GM21576 (cell line): ENCODE measurements at regions not wholly inside any gene's neighbourhood (a gene's known extent, or its start where the extent isn't known, plus 50 kb on each side); places are given as distances from the start of the nearest gene placed in this dataset.

ENCODE experiments used
- ATAC-seq: cut with Tn5 transposase; IDR thresholded peaks from one replicate; pipeline ENCODE4 v1.9.1; 2021; ENCODE audit warnings: mild to moderate bottlenecking, moderate library complexity; ENCODE audit not compliant: unreplicated experiment

- ATAC-seq = no peak
These were observed 155.4 kb downstream of the TMX1 start for GRCh38 chr14:51395361-51395849.

- no peak for ATAC-seq
These were observed 156.3 kb downstream of the TMX1 start for GRCh38 chr14:51396222-51396815.

- ATAC-seq = no peak
These were observed 158.9 kb downstream of the TMX1 start for GRCh38 chr14:51398898-51399297.

DNA sequence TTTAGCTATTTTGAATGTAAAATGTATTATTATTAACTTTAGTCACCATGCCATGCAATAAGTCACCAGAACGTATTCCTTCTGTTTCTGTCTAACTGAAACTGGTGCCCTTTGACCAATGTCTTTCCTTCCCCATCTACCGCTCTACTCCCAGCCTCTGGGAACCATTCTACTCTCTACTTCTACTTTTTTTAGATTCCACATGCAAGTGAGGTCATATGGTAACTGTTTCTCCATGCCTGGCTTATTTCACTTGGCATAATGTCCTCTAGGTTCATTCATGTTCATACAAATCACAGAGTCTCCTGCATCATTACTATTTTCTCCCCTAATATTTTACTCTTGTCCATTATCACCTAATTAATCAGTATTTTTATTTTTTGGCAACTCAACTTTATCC, 160.1 kb downstream of the TMX1 start:
- no peak for ATAC-seq

GRCh38 chr14:51401272-51401671, 161.2 kb downstream of the TMX1 start:
- no peak for ATAC-seq

GRCh38 chr14:51401756-51402155, 161.7 kb downstream of the TMX1 start:
- no peak for ATAC-seq

DNA sequence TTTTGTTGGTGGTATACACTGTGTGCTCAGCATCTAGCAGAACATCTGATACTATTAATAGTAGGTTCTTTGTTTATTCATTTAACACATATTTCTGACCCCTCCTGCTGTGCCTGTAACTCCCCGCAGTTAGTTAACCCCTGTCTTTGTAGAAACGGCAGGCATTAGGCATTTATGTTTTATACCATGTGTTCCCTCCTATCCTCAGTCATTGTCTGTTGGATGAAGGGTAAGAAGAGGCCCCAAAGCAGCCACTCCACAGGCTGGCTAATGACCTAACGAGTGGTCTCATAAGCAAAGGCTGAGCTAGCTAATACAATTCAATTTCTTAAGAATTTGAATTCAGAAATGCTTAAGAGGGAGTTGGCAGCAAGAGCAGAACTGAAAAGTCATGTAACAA, 170.8 kb downstream of the TMX1 start:
- ATAC-seq = no peak

GRCh38 chr14:51419685-51420084, 179.6 kb downstream of the TMX1 start:
- ATAC-seq = no peak

- no peak for ATAC-seq
These were observed 182.7 kb downstream of the TMX1 start for GRCh38 chr14:51422704-51423103.

- no peak for ATAC-seq
These were observed 184.0 kb downstream of the TMX1 start for GRCh38 chr14:51424041-51424440.

DNA sequence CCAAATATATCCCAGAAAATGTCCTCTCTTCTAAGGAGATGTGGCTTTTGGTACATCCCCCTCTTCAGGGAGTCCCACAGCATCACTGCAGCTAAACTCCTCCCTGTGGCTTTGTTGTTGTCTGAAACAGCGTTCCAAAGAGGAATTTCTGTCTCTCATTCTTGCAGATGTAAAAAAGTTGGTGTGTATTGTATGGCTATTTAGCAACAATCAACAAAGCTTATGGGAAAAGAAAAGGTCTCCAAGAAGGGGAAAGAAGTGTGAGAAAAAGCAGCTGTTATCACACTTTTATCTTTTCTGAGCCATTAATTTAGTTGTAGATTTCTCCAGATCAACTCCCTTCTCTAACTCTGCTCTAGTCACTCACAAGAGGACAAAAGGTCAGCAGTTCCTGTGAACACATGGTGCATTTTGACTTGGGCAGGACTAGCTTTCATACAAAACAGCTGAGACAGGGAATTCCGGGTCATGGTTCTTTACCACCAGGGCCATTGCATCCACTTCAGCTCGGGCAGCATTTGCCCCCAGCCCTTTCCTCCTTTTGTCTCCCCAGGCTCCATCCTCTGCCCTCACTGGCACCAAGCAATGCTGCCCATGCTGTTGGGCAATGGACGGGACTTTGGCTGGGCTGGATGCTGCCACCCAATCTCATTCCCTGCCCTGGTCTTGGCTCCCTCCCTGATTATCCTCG, 184.7 kb downstream of the TMX1 start:
- ATAC-seq = no peak

DNA sequence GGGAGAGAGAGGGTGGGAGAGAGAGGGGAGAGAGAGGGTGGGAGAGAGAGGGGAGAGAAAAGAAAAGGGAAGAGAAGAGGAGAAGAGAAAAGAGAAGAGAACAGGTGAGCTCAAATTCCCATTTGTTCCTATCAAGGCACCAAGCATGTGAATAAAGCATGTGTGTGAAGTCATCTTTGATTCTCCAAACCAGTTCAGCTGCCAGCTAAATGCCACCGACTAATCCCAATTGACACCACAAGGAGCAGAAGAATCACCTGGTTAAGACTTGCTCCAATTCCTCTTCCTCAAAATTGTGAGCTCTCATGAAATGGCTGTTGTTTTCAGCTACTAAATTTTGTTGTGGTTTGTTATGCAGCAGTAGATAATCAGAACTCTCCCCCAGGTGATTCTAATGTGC, 188.9 kb downstream of the TMX1 start:
- ATAC-seq = no peak

DNA sequence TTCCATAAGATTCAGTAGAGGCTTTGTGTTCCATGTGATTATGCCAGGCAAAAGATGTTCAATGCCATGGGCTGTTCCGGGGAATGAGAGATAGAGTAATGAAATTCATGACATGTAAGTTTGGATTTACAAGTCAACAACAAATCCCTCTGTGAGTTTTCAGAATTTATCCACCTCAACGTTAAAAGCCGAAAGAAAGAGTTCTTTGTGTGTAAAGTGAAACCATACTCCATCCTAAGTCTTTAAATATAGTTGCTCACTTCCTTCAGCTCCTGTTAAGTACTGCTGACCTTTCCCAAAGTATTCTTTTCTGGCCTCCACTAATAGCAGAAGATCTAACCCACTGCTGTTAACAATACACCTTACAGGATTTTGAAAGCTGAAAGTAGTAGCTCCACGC, 190.0 kb downstream of the TMX1 start:
- ATAC-seq = no peak

- no peak for ATAC-seq
These were observed 190.6 kb downstream of the TMX1 start for GRCh38 chr14:51430633-51431032.

DNA sequence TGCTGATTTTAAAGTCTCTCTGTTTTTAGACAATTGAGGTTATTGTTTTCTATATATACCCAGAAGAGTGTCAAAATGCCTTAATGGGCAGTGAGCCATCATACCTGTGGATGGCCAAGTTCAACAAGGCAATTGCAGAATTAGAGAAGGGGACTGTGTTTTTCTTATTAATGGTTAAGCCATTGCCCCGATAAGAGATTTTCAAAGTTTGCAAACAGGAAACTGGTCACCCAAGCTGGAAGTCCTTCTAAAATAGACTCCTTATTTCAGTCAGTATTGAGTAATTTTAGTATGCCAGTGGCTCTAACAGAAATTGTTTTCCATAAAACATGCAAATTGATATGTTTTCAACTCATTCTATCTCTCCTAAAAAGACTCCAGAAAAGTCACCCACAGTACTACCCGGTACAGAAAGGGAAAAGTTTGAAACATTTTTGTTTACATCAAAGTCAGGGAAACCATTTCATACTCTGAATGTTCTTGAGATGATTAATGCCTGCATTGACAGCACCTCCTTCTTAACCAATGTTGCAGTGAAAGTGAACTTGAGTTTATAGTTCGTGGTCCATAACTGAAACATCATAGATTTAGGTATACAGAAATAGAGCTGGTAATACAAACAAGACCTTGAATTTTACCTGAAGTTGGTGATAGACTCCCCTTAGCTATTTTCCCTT, 191.1 kb downstream of the TMX1 start:
- ATAC-seq = peak; percentile 51

GRCh38 chr14:51431741-51432140, 191.7 kb downstream of the TMX1 start:
- no peak for ATAC-seq

- ATAC-seq = no peak
These were observed 192.4 kb downstream of the TMX1 start for GRCh38 chr14:51432302-51432948.

GRCh38 chr14:51436630-51437029, 196.6 kb downstream of the TMX1 start:
- ATAC-seq = no peak

DNA sequence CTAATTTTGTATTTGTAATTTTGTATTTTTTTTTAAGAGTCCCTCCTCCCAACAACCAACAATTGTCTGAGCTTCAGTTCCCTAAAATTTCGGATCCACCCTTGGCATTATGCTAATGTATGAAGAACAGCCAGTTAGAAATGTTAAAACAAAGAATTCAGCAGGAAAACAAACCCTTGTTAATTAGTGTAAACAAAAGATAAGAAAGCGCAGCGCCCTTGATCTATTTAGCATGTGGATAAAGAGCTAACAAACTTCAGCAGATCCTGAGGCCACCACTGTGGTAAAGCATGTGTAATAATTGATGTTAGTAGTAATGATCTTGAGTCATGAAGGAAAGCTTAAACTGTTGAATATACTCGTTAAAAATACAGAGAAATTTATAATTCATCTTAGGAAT, 199.8 kb downstream of the TMX1 start:
- no peak for ATAC-seq

- no peak for ATAC-seq
These were observed 201.0 kb downstream of the TMX1 start for GRCh38 chr14:51441001-51441400.

GRCh38 chr14:51442513-51443175, 202.6 kb downstream of the TMX1 start:
- ATAC-seq = no peak
